ENCODE measurements at regions not wholly inside any gene's neighbourhood (a gene's known extent, or its start where the extent isn't known, plus 50 kb on each side); places are given as distances from the start of the nearest gene placed in this dataset.

DNA sequence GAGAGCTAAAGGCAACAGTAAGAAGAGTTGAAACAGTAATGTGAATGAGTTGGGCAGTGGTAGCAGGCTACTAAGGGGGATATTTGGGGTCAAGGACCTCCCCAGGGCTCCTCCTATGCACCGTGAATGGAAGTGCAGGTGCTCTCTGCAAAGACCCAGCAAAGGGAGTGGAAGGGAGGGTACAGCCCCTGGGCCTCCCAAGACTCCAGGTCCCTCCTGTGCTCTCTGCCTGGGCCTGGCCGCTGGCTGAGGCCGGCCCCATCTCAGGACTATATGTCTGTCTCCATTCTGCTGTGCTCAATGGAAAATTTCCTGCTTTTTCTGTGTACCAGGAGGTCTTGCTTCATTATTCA, 372.1 kb upstream of the MKI67 start:
- H3K36me3 ChIP-seq (ENCODE audit: control insufficient read depth, insufficient read depth, low read length): no peaks in the 10 kb centered on the region
- no peaks in the 10 kb centered on the region for H3K27me3 ChIP-seq (ENCODE audit: control insufficient read depth, insufficient read depth, low read length)
- TF ChIP-seq, protein P1, sequence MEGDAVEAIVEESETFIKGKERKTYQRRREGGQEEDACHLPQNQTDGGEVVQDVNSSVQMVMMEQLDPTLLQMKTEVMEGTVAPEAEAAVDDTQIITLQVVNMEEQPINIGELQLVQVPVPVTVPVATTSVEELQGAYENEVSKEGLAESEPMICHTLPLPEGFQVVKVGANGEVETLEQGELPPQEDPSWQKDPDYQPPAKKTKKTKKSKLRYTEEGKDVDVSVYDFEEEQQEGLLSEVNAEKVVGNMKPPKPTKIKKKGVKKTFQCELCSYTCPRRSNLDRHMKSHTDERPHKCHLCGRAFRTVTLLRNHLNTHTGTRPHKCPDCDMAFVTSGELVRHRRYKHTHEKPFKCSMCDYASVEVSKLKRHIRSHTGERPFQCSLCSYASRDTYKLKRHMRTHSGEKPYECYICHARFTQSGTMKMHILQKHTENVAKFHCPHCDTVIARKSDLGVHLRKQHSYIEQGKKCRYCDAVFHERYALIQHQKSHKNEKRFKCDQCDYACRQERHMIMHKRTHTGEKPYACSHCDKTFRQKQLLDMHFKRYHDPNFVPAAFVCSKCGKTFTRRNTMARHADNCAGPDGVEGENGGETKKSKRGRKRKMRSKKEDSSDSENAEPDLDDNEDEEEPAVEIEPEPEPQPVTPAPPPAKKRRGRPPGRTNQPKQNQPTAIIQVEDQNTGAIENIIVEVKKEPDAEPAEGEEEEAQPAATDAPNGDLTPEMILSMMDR (IDR thresholded peaks at IDR 0.05; ENCODE audit: insufficient read depth, low read length, severe bottlenecking): no peak
- FAIRE-seq: no peak
- no peak overlapping the region for H3K4me3 ChIP-seq (ENCODE audit: low read depth, low read length)
- DNase-seq (ENCODE audit: low read depth): no peak

DNA sequence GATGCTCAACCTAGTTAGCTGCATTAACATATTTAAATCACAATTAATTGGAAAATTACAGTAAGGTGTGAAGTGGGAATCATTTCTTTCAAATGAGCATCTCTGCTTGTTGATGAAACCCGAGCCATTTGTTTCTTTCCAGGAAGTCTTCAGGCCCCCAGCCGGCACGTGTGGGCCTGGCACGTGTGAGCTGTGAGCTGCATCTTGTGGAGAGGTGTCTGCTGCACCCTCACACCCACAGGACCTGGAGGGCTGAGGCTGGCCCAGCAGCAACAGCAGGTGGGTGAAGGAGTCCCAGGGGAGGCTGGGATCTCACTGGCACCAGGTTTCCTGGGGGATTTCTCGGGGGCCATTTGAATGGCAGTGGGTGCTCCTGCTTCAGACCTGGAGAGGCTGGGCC, 372.5 kb upstream of the MKI67 start:
- H3K36me3 ChIP-seq (ENCODE audit: control insufficient read depth, insufficient read depth, low read length): no peaks in the 10 kb centered on the region
- no peak overlapping the region for H3K4me3 ChIP-seq (ENCODE audit: low read depth, low read length)
- FAIRE-seq: no peak
- no peak for DNase-seq (ENCODE audit: low read depth)
- no peaks in the 10 kb centered on the region for H3K27me3 ChIP-seq (ENCODE audit: control insufficient read depth, insufficient read depth, low read length)
- TF ChIP-seq, protein P1 (IDR thresholded peaks at IDR 0.05; ENCODE audit: insufficient read depth, low read length, severe bottlenecking): no peak

DNA sequence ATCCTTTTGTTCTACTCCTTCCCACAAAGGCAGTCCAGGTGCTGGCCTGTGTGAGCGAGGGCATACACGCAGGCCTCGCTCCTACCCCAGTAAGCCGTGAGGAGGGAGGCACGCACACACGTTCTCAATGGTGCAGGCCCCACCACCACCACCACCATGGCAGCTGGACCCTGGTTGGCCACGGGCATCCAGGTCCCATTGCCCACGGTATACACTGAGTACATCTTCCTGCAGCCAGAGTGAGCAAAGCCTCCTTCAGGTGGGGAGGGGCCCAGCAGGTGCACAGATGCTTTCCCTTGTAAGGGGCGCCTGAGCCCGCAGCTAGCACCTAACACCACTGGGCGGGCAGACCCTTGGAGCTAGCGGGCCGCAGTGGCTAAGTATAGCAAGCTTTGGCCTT, 373.3 kb upstream of the MKI67 start:
- H3K4me3 ChIP-seq (ENCODE audit: low read depth, low read length): no peak overlapping the region
- FAIRE-seq (no peak), DNase-seq (ENCODE audit: low read depth) (no peak)
- no peaks in the 10 kb centered on the region for H3K27me3 ChIP-seq (ENCODE audit: control insufficient read depth, insufficient read depth, low read length)
- TF ChIP-seq, protein P1 (IDR thresholded peaks at IDR 0.05; ENCODE audit: insufficient read depth, low read length, severe bottlenecking): no peak
- no peaks in the 10 kb centered on the region for H3K36me3 ChIP-seq (ENCODE audit: control insufficient read depth, insufficient read depth, low read length)

DNA sequence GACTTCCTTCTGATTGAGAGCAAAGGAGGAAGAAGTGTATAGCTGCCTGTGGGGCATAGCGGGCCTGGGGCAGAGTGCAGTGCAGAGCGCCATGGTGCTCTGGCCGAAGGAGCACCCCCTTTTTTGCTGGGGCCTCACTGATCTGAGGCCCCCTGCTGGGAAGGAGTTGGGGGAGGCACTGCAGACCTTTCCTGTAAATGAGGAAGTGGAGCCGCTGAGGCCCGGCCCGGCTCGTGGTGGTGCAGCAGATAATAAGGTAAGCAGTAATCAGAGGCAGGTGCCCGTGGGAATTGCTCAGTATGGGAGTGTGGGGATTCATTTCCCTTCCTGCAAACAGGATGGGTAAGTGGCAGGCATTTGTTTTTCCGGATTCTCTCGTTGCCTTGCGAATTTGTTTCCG, 373.7 kb upstream of the MKI67 start:
- no peak for FAIRE-seq

DNA sequence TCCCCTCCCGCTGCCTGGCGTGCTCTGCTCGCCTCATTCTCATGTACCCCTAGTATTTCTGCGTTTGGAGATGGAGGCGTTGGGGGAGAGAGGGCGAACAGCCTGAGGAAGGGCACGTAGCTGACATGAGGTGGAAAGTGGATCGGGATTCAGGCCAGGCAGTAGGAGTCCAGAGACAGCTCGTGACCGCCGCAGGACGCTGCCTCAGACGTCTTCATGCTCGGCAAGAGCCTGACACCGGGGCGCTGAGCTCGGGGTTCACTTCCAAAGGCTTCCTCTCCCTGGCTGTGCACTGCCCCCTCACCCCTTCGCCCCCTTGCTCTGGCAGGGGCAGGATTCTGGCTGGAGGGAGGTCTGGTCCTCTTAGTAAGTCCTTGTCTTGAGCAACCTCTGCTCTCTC, 374.4 kb upstream of the MKI67 start:
- no peak for DNase-seq (ENCODE audit: low read depth)
- no peaks in the 10 kb centered on the region for H3K27me3 ChIP-seq (ENCODE audit: control insufficient read depth, insufficient read depth, low read length)
- H3K36me3 ChIP-seq (ENCODE audit: control insufficient read depth, insufficient read depth, low read length): no peaks in the 10 kb centered on the region
- TF ChIP-seq, protein P1 (IDR thresholded peaks at IDR 0.05; ENCODE audit: insufficient read depth, low read length, severe bottlenecking): no peak
- no peak overlapping the region for H3K4me3 ChIP-seq (ENCODE audit: low read depth, low read length)
- FAIRE-seq: no peak

More for the DNA sequence above, 373.7 kb upstream of the MKI67 start:
- no peak for DNase-seq (ENCODE audit: low read depth)
- TF ChIP-seq, protein P1 (IDR thresholded peaks at IDR 0.05; ENCODE audit: insufficient read depth, low read length, severe bottlenecking): no peak
- Histone ChIP-seq H3K27me3 (ENCODE audit: control insufficient read depth, insufficient read depth, low read length) (no peaks in the 10 kb centered on the region), H3K4me3 (ENCODE audit: low read depth, low read length) (no peak overlapping the region), H3K36me3 (ENCODE audit: control insufficient read depth, insufficient read depth, low read length) (no peaks in the 10 kb centered on the region)

DNA sequence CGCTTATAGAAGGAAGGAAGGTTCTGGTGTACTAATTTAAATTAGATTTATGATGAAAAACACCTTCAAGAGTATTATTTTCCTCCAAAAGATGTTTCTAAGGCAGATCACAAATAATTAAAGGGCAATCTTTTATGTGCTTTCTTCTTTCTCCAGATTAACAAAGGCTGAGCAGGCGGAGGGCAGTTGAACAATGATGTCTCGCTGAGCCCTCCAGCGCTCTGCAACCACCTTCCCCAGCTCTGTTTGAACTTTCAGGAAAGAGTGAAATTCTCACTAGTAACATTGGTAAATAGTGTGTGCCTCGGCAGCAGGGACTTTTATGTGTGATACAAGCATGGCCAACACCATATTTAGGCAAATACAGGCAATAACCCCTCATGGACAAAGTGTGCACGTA, 379.1 kb upstream of the MKI67 start:
- Histone ChIP-seq H3K27me3 (ENCODE audit: control insufficient read depth, insufficient read depth, low read length) (no peaks in the 10 kb centered on the region), H3K36me3 (ENCODE audit: control insufficient read depth, insufficient read depth, low read length) (no peaks in the 10 kb centered on the region), H3K4me3 (ENCODE audit: low read depth, low read length) (no peak overlapping the region)
- TF ChIP-seq, protein P1 (IDR thresholded peaks at IDR 0.05; ENCODE audit: insufficient read depth, low read length, severe bottlenecking): no peak
- FAIRE-seq (no peak), DNase-seq (ENCODE audit: low read depth) (no peak)

Measured in bronchial epithelial cell (primary cell).